ENCODE measurements at regions not wholly inside any gene's neighbourhood (a gene's known extent, or its start where the extent isn't known, plus 50 kb on each side); places are given as distances from the start of the nearest gene placed in this dataset.

GRCh38 chr5:25823330-25823873 is 1178.6 kb upstream of the CDH10 start:
- no peak for DNase-seq
